DND-41 (cell line): ENCODE measurements at regions not wholly inside any gene's neighbourhood (a gene's known extent, or its start where the extent isn't known, plus 50 kb on each side); places are given as distances from the start of the nearest gene placed in this dataset.

Experiments
- CTCF ChIP-seq: IDR thresholded peaks from 2 replicates; pipeline ENCODE4 v1.5.1; 2012; ENCODE audit warnings: borderline replicate concordance, low read length, moderate library complexity, mild to moderate bottlenecking; ENCODE audit not compliant: poor library complexity, severe bottlenecking; ENCODE audit errors: extremely low read depth
- EZH2 ChIP-seq: IDR thresholded peaks from 3 replicates; pipeline ENCODE4 v1.6.1; 2012; ENCODE audit warnings: borderline replicate concordance, low read depth, mild to moderate bottlenecking, moderate library complexity, low read length, inconsistent platforms; ENCODE audit not compliant: severe bottlenecking

GRCh38 chr6:8529250-8529649 is 93.9 kb upstream of the SLC35B3 start:
- TF ChIP-seq CTCF = no peak
- TF ChIP-seq EZH2 = no peak
